ENCODE measurements at regions not wholly inside any gene's neighbourhood (a gene's known extent, or its start where the extent isn't known, plus 50 kb on each side); places are given as distances from the start of the nearest gene placed in this dataset.
"Not testable (repeated sequence)": the region's sequence is repeated elsewhere in the genome, so short reads cannot be mapped to it uniquely, and the experiment has no call there.

- no peak for DNase-seq (ENCODE audit: low read depth in 2 of 2)
These were observed 184.4 kb upstream of the TOX3 start for GRCh38 chr16:52731219-52731875.

- no peak for DNase-seq (ENCODE audit: low read depth in 2 of 2)
These were observed 182.8 kb upstream of the TOX3 start for GRCh38 chr16:52729731-52730130.

GRCh38 chr16:52727849-52728248 is 180.9 kb upstream of the TOX3 start:
- DNase-seq (ENCODE audit: low read depth in 2 of 2), result no peak

GRCh38 chr16:52727441-52727840 is 180.5 kb upstream of the TOX3 start:
- DNase-seq (ENCODE audit: low read depth in 2 of 2), result no peak

- no peak for DNase-seq (ENCODE audit: low read depth in 2 of 2)
These were observed 178.5 kb upstream of the TOX3 start for GRCh38 chr16:52725461-52725860.

GRCh38 chr16:52725043-52725442 is 178.1 kb upstream of the TOX3 start:
- DNase-seq (ENCODE audit: low read depth in 2 of 2), result no peak

- DNase-seq (ENCODE audit: low read depth in 2 of 2), result no peak
These were observed 174.4 kb upstream of the TOX3 start for GRCh38 chr16:52721331-52721730.

- DNase-seq (ENCODE audit: low read depth in 2 of 2), result no peak
These were observed 171.1 kb upstream of the TOX3 start for GRCh38 chr16:52718046-52718445.

- no peak for DNase-seq (ENCODE audit: low read depth in 2 of 2)
These were observed 166.8 kb upstream of the TOX3 start for GRCh38 chr16:52713740-52714139.

GRCh38 chr16:52709306-52709705 is 162.4 kb upstream of the TOX3 start:
- no peak for DNase-seq (ENCODE audit: low read depth in 2 of 2)

GRCh38 chr16:52708476-52708875 is 161.5 kb upstream of the TOX3 start:
- DNase-seq (ENCODE audit: low read depth in 2 of 2), result no peak

- no peak for DNase-seq (ENCODE audit: low read depth in 2 of 2)
These were observed 160.9 kb upstream of the TOX3 start for GRCh38 chr16:52707676-52708337.

- no peak for DNase-seq (ENCODE audit: low read depth in 2 of 2)
These were observed 158.2 kb upstream of the TOX3 start for GRCh38 chr16:52705122-52705521.

- DNase-seq (ENCODE audit: low read depth in 2 of 2), result no peak
These were observed 151.0 kb upstream of the TOX3 start for GRCh38 chr16:52697971-52698370.

- DNase-seq (ENCODE audit: low read depth in 2 of 2), result no peak
These were observed 149.2 kb upstream of the TOX3 start for GRCh38 chr16:52696126-52696525.

GRCh38 chr16:52690468-52690867 is 143.5 kb upstream of the TOX3 start:
- DNase-seq (ENCODE audit: low read depth in 2 of 2), result no peak

GRCh38 chr16:52680993-52681392 is 134.1 kb upstream of the TOX3 start:
- no peak for DNase-seq (ENCODE audit: low read depth in 2 of 2)

GRCh38 chr16:52677501-52677900 is 130.6 kb upstream of the TOX3 start:
- no peak for DNase-seq (ENCODE audit: low read depth in 2 of 2)

- no peak for DNase-seq (ENCODE audit: low read depth in 2 of 2)
These were observed 130.0 kb upstream of the TOX3 start for GRCh38 chr16:52676959-52677358.

- no peak for DNase-seq (ENCODE audit: low read depth in 2 of 2)
These were observed 124.6 kb upstream of the TOX3 start for GRCh38 chr16:52671590-52671989.

GRCh38 chr16:52657924-52658323 is 111.0 kb upstream of the TOX3 start:
- no peak for DNase-seq (ENCODE audit: low read depth in 2 of 2)

GRCh38 chr16:52655916-52656315 is 109.0 kb upstream of the TOX3 start:
- not testable (repeated sequence) for DNase-seq (ENCODE audit: low read depth in 2 of 2)

GRCh38 chr16:52655156-52655555 is 108.2 kb upstream of the TOX3 start:
- not testable (repeated sequence) for DNase-seq (ENCODE audit: low read depth in 2 of 2)

- DNase-seq (ENCODE audit: low read depth in 2 of 2), result no peak
These were observed 105.1 kb upstream of the TOX3 start for GRCh38 chr16:52652033-52652432.
